GM18519 (cell line): ENCODE measurements at regions not wholly inside any gene's neighbourhood (a gene's known extent, or its start where the extent isn't known, plus 50 kb on each side); places are given as distances from the start of the nearest gene placed in this dataset.
"Not testable (repeated sequence)": the region's sequence is repeated elsewhere in the genome, so short reads cannot be mapped to it uniquely, and the experiment has no call there.

Source experiments
- ATAC-seq: cut with Tn5 transposase; IDR thresholded peaks from one replicate; pipeline ENCODE4 v1.9.1; 2021; ENCODE audit warnings: mild to moderate bottlenecking, moderate library complexity; ENCODE audit not compliant: unreplicated experiment, low FRiP score

DNA sequence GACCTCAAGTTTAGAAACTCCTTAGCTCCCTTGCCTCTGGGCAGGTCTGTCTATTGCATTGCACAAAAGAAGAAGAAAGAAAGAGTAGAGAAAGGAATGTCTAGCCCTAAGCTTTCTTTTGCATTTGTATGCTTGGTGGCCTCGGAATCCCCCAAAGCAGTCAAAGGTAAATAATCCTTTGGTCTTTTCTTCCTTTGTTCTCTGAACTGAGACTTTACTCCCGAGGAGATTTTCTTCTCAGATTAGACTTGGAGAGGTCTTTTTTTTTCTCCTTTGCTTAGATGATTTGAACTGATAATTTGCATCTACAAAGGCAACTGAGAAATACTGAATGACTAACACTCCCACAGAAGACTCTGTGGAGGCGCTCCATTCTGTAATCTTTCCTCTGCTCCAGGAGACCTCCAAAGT, 93.2 kb downstream of the AKR1D1 start:
- no peak for ATAC-seq

DNA sequence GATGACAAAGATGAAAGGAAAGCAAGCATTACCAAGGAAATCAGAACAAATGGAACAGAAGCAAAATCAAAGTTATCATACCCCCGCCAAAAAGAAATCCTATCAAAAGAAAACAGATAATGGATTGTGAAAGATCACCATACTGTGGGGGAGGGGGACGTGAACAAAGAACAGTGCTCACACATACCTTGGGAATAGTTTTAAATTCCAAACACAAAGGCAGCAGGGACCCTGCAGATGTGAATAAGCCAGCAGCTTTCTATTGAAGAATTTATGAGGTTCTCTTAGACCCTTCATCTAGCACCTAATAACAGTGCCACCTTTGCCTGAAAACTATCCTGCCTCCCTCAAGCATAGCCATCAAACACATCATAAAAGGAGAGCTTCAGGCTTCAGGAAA, 94.0 kb downstream of the AKR1D1 start:
- ATAC-seq = no peak

- peak; percentile 95 for ATAC-seq
These were observed 94.9 kb downstream of the AKR1D1 start for GRCh38 chr7:138170959-138171703.

GRCh38 chr7:138173548-138173947, 97.3 kb downstream of the AKR1D1 start:
- ATAC-seq = no peak

DNA sequence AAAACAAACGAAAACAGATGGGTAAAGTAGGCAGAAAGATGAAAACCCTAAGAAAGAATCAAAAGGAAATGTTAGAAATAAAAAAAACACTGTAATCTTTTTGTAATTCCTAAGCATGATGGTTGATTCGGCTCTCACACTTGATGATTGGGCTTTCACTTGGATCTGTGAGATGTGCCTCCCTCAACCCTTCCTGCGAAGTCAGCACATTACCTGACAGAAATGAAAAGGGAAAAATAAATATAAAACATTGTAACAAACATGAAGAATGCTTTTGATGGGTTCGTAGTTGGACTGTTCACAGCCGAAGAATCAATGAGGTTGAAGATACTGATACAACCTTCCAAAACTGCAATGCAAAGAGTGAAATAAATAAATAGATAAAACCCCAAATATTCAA, 99.8 kb downstream of the AKR1D1 start:
- no peak for ATAC-seq

GRCh38 chr7:138184191-138184590, 107.9 kb downstream of the AKR1D1 start:
- no peak for ATAC-seq

GRCh38 chr7:138185132-138185908, 109.1 kb downstream of the AKR1D1 start:
- no peak for ATAC-seq

- no peak for ATAC-seq
These were observed 110.7 kb downstream of the AKR1D1 start for GRCh38 chr7:138186951-138187351.

DNA sequence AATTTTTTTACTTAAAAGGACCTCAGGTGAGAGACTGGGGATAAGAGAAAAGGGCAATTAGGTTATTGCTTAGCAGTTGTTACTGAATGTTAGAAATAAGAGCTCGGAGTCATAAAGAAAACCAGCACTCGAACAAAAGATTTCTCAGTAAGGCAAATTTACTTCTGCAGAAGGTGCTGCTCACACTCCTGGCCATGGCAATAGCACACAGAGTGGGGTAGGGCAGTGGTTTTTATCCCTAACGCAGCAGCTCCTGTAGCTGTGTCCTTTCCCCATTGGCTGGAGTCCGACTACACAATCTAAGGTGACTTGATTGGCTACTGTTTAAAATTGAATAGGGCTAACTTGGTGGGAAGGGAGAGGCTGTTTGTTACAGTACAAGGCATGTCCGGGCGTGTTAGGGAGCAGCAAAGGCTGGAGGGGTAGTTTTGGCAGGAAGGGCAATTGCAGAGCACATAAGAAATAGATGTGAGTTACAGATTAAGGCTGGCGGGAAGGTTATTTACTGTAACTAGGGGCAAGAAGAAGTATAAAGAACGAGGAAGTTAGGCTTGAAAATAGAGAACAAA, 112.1 kb downstream of the AKR1D1 start:
- ATAC-seq = no peak

- no peak for ATAC-seq
These were observed 118.3 kb downstream of the AKR1D1 start for GRCh38 chr7:138194567-138194966.

DNA sequence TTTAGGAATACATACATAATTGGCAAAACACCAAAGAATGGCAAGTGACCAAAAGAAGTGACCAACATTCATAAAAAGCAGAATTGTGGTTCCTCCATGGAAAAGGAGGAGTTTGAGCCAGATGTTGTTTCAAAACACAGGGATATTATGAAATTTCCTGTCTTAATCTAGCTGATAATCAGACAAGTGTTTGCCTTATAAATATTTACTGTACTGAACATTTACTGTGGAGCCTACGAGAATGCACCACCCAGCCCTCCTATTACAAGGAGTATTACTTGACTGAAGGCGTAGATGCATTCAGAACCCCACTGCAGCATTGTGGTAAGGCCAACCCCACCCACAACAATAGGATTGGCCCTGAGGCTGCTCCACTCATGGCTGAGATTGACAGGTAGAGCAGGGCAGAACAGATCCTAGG, 118.9 kb downstream of the AKR1D1 start:
- no peak for ATAC-seq

- not testable (repeated sequence) for ATAC-seq
These were observed 120.3 kb downstream of the AKR1D1 start for GRCh38 chr7:138196503-138196946.

DNA sequence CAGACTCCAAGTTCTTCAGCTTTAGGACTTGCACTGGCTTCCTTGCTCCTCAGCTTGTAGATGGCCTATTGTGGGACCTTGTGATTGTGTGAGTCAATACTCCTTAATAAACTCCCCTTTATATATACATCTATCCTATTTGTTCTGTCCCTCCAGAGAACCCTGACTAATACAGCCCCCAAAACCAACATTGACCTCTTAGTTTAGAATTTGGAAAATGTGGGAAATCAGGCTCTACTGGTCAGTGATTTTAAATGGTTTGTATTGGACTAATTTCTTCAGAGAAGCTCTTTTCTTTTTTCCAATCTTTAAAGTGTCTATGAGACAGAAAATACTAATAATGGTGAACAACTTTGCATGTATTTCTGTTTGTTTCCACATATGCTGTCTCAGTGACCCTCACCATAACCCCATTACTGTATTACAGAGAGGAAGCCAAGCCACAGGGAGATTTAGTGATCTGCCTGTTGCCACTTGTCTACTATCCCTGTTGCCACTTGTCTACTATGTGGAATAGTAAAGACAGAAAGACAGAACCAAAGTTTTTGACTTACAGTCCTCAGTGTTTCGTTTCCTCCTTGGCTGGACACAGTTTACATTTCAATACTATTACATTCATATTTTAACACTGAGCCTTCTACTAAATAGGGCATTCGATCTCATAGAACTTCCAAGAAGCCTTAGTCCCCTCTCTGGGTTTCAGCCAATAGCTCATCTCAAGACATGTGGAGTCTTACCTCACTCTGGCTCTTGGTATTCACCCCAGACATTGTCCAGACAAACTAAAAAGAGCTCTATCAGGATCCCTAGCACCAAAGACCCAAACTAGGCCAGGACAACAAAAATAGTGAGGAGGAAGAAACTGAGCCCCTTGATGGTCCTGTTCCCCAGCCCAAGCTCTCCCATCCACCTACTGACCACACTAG, 121.0 kb downstream of the AKR1D1 start:
- ATAC-seq = no peak

DNA sequence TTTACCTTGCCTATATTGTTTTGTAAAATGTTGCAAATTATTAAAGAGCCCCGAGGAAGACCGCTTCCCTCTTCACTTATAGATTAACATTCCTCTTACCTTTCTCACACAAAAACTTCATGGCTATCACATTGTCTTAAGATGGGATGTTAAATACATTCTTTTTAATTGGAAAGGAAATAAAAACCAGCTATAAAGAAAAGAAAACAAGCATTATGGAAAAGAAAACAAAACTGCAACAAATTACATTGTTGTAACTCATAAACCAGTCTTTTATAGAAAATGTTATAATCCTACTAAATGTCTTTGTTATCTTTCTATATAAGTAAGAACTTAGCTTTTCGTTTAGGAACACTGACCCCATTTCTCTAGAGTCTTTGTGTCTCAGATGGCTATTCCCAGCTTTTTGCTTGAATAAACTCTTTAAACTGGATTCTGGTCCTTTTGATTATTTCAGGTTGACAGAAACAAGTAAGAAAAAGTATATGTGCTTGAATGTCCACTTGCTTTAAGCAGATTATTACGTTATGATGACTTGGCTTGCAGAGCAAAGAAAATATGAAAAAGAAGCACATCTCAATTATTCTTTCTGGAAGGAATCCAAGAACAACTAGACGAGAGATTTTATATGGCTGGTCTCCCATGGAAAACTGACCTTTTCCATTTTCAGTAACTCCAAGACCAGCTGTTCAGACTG, 128.2 kb downstream of the AKR1D1 start:
- no peak for ATAC-seq

GRCh38 chr7:138204982-138205298, 128.7 kb downstream of the AKR1D1 start:
- no peak for ATAC-seq

DNA sequence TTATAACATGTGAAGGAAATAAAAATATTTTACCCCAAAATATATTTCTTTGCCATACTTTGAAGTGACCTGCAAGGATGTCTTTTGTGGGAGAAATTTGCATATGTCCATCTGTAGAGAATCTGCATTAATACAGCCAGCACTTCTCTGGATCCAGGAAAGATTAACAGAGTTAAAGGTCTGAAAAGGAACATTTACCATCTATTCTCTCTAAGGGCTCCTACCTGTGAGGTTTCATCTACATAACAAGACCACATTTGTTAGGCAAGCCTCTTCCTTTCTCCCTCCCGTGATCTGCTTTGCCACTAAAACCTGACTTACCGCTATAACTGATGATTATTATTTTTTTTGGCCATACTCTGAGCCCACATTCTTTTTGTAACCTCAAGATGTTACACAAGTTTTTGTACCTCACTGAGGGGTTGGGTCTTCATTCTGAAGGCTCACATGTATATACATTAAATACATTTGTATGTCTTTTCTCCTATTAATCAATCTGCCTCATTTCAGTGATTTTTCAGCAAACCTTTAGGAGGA, 129.4 kb downstream of the AKR1D1 start:
- no peak for ATAC-seq

GRCh38 chr7:138207555-138207971, 131.3 kb downstream of the AKR1D1 start:
- no peak for ATAC-seq

- no peak for ATAC-seq
These were observed 131.9 kb downstream of the AKR1D1 start for GRCh38 chr7:138208142-138208570.

DNA sequence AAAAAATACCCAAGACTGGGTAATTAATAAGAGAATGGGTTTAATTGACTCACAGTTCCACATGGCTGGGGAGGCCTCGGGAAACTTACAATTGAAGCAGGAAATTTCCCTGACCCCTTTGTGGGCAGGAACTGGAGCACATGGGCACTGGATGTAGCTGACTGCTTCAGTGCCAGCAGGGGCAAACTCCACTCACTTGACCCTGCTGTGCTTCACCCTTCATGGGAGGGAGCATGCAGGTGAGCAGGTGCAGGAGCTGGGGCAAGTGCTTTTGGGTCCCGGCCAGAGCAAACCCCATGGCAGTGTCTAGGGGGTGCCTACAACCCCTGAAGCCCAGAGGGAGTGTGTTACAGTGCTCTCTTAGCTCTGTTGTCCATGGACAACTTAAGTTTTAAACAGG, 132.6 kb downstream of the AKR1D1 start:
- ATAC-seq = no peak

DNA sequence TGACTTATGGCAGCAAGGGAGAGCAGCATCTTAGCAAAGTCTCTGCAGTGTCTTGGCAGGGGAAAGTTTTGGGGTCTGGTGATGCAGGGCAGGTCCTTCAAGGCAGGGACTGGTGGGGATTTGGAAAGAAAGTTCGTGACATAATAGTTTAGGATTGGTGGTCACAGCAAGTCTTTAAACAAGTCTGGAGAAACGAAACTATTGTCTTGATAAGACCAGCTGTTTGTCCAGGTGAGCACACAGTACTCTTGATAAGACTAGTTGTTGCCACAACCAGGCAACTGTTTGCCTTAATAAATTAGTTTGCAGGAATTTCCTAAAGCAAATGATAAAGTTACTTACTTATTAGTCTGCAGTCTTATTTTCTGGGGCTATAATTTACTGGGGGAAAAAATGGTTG, 136.1 kb downstream of the AKR1D1 start:
- no peak for ATAC-seq
